GM12865 (cell line): ENCODE measurements at regions not wholly inside any gene's neighbourhood (a gene's known extent, or its start where the extent isn't known, plus 50 kb on each side); places are given as distances from the start of the nearest gene placed in this dataset.

ENCODE experiments used
- DNase-seq: peaks from one replicate; pipeline ENCODE4 v3.0.0; 2010; ENCODE audit warnings: low read depth
- H3K4me3 ChIP-seq: 2 replicates; pipeline ENCODE4 v1.5.1; 2011; ENCODE audit warnings: mild to moderate bottlenecking, low read depth, low read length, control low read depth
- TF ChIP-seq, protein P1 (sequence below): IDR thresholded peaks from 2 replicates; pipeline ENCODE4 v1.5.1; 2011; ENCODE audit warnings: low read length, control low read depth, low read depth, inconsistent platforms; ENCODE audit not compliant: insufficient read depth; ENCODE audit errors: missing control alignments

DNA sequence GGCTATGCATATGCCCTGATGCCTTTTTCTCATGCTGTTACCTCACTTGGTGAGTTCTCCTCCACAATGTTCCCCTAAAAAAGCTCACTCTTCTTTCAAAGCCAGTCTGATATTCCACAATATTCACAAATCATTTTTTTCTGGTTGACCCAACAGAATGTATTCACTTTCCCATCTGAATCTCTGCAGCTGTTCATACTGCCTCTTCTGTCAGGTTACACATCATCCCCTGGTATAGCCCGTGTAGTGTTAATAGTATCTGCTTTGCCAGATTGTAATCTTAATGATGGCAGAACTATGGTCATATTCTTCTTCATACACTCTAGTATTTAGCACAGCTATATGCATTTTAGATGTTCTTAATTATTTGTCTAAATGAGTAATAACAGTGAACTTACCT is 544.3 kb downstream of the EFNB2 start:
- DNase-seq, result no peak
- H3K4me3 ChIP-seq, result no peak overlapping the region
- TF ChIP-seq, protein P1, sequence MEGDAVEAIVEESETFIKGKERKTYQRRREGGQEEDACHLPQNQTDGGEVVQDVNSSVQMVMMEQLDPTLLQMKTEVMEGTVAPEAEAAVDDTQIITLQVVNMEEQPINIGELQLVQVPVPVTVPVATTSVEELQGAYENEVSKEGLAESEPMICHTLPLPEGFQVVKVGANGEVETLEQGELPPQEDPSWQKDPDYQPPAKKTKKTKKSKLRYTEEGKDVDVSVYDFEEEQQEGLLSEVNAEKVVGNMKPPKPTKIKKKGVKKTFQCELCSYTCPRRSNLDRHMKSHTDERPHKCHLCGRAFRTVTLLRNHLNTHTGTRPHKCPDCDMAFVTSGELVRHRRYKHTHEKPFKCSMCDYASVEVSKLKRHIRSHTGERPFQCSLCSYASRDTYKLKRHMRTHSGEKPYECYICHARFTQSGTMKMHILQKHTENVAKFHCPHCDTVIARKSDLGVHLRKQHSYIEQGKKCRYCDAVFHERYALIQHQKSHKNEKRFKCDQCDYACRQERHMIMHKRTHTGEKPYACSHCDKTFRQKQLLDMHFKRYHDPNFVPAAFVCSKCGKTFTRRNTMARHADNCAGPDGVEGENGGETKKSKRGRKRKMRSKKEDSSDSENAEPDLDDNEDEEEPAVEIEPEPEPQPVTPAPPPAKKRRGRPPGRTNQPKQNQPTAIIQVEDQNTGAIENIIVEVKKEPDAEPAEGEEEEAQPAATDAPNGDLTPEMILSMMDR, result no peak

DNA sequence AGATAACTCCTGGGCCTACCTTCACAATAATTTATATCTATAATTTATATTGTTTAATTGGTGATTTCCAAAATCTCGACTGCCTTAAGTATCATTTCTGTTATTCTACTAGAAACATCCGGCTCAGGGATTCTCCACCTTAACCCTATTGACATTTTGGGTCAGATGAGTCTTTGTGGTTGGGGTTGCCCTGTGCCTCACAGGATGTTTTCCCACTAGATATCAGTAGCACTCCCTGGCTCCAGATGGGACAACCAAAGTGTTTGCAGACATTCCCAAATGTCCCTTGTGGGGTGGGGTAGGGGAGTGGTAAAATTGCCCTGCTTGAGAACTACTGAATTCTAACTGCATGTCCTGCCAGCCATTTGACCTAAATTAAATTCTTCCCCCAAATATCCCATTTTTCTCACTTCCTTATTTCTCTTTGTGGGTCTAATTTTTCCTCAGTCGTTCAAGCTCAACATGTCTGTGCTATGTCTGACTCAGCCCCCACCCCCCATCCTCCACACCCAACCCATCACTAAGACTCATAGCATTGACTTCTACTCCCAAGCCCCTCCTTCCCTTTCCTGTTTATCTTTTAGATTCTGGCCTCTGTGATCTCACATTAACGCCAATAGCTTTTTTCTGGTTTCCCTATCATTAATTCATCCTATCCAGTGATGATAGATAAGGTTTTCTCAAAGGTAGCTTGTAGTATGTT is 545.1 kb downstream of the EFNB2 start:
- TF ChIP-seq, protein P1, result no peak
- no peak overlapping the region for H3K4me3 ChIP-seq
- no peak for DNase-seq

DNA sequence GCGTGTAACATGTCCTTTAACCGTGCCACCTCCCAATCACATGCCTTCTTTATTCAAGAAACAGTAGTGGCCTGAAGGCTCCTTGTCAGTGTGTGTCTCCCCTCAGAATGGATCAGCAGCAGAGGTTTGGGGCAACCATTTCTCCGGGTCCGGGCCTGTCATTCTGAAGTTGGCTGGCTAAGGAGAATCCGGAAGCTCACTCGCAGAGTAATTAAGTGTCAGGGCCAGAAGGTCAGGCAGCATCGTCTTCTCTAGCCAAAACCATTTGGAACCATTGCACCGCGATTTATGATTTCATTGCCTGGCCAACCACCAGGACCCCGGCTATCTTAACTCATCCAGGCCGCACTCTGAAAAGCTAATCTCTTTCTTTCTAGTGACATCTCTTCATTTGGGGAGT is 550.8 kb downstream of the EFNB2 start:
- H3K4me3 ChIP-seq, result no peak overlapping the region
- TF ChIP-seq, protein P1, result no peak
- DNase-seq, result no peak

GRCh38 chr13:105984236-105984635 is 551.2 kb downstream of the EFNB2 start:
- H3K4me3 ChIP-seq, result no peak overlapping the region
- no peak for DNase-seq
- TF ChIP-seq, protein P1, result no peak

DNA sequence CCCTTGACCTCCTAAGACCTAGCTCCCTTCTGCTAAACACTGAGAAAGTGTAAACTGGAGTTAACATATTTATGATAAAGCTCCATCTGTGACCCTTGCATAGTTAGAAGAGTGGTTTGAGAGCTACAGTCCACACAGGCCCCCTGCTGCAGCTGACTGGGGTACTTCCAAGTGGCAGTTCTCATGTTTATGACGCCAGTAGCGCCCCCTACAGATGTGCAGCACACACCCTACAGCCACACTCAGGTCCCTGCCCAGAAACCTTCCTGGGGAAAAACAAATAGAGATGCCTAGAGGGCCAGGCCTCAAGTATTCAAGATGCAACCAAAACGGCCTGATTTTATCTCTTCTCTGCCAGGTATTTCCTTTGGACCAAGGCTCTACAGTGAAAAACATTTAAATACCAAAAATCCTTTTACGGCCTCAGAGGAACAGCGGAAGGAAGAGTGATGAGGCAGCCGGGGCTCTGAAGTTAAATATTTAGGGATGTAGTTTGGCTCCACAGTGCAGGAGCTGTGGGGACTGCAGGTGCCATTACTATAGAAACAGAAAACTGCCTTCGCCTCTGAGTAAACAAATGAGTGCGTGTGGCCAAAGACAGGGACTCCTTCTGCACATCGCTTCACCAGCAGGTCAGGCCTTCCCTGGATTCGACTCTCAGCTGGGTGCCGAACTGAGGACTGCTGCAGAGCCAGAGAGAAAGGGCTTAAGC is 553.1 kb downstream of the EFNB2 start:
- TF ChIP-seq, protein P1, result no peak
- DNase-seq, result no peak
- H3K4me3 ChIP-seq, result no peak overlapping the region

DNA sequence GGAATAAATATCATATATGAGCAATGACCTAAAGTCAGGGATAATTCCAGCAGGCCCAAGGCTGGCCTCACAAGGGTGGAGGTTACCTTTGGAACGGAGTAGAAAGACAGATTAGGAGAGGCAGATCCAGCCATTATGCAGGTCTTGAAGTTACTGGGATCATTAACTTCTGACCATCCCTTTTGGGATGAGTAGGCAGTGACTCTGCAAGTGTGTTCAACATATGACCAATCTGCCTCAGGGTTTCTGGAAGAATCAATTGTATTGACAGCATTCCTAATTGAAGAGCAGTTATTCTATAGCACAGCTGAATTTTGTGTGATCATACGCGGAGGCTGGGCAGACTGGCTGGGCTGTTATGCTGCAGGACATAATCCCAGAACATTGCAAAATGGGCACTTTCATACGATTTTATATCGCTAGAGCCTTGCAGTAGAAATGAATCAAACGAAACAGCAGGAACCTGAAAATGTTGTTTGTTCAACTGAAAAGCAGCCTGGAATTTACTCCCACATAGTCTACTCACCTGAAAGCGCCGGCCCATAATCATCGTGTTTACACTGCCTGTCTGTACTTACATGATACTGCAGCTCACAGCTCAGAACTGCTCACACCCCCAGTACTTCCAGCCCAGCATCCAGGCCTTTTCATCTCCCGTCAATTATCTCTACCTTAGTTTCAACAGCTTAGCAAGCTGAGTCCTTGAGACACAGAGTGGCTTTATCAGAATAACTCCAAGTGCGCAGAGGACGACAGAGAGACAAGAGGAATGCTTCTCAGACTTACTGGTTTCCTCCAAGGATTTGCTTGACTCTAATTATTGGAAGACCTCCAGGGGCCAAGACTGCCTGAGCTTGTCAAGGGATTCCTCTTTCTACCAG is 556.1 kb downstream of the EFNB2 start:
- TF ChIP-seq, protein P1, result no peak
- H3K4me3 ChIP-seq, result no peak overlapping the region
- no peak for DNase-seq
